ENCODE measurements at regions not wholly inside any gene's neighbourhood (a gene's known extent, or its start where the extent isn't known, plus 50 kb on each side); places are given as distances from the start of the nearest gene placed in this dataset.
"Not testable (repeated sequence)": the region's sequence is repeated elsewhere in the genome, so short reads cannot be mapped to it uniquely, and the experiment has no call there.

DNA sequence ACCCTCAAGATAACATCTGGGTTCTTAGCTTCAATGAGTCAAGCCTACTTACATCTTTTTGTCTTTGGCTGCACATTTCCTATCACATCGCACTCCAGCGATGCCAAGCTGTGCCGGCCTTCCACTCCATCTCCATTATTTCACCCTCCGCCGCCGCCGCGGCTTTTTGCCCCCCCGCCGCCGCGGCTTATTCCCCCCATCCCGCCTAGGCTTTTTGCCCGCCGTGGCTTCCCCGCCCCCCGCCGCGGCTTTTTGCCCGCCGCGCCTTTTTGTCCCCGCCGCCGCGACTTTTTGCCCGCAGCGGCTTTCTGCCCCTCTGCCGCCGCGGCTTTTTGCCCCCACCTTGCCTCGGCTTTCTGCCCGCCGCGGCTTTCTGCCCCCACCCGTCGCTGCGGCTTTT, 50.8 kb downstream of the PPIAL4E start:
- H3K4me1 ChIP-seq (ENCODE audit: control insufficient read depth, insufficient read depth, low read length, poor library complexity, severe bottlenecking); H3K27me3 ChIP-seq (replicated peaks; ENCODE audit: control insufficient read depth, insufficient read depth, low read length, poor library complexity, severe bottlenecking); H3K4me3 ChIP-seq (ENCODE audit: insufficient read depth, low read depth, low read length, poor library complexity, severe bottlenecking); H3K27ac ChIP-seq (ENCODE audit: insufficient read depth, low read length, poor library complexity, severe bottlenecking); H3K9me3 ChIP-seq (ENCODE audit: control insufficient read depth, low read length); H3K36me3 ChIP-seq (ENCODE audit: control insufficient read depth, insufficient read depth, low read length): not testable (repeated sequence)
- peak in 2 of 3 donors; percentile 0 for DNase-seq
